Stomach (tissue), 4 donors: ENCODE measurements at regions not wholly inside any gene's neighbourhood (a gene's known extent, or its start where the extent isn't known, plus 50 kb on each side); places are given as distances from the start of the nearest gene placed in this dataset.

Experiments
- POLR2AphosphoS5 ChIP-seq, 3 donors: sonication (generic); formaldehyde crosslinking; IDR thresholded peaks; one replicate each; pipeline ENCODE4 v1.6.1; 2016; ENCODE audit warnings: antibody characterized with exemption in 3 of 3
- TF ChIP-seq, protein P1 (sequence below), 7 experiments: fragments of 450-650 bp in 4 of 7; fragments of 200-600 bp in 3 of 7; sonication (generic) in 3 of 7; IDR thresholded peaks; one replicate each; pipeline ENCODE4 v1.5.1; 2016 to 2019; ENCODE audit warnings: antibody characterized with exemption in 7 of 7, control low read depth in 2 of 7, mild to moderate bottlenecking in 1 of 7

DNA sequence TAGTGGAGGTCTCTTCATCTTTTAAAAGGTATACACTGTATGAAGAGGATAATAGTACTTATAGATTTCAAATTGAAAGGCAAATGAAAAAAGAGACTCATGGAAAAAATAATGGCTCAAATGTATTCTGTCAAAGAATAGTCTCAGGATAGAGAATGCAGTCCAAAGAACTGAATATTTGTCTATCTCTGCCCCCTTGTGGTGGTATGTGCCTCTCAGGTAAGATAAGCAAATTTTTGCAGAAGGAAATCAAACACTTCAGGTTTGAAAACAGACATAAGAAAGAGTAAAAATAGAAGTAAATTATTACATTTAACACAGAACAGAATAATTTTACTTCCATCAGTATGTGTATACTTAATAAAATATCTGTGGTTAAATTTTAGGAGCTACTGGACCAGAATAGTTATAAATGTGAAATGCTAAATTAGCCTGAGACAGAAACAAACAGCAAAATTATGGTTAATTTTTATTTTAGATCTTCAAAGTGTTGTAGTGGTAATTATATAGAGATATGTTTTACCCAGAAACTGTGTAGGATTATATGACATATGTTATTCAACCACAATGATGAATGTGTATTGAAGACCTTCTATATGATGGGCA lies 164.4 kb upstream of the PALMD start:
- TF ChIP-seq, protein P1, sequence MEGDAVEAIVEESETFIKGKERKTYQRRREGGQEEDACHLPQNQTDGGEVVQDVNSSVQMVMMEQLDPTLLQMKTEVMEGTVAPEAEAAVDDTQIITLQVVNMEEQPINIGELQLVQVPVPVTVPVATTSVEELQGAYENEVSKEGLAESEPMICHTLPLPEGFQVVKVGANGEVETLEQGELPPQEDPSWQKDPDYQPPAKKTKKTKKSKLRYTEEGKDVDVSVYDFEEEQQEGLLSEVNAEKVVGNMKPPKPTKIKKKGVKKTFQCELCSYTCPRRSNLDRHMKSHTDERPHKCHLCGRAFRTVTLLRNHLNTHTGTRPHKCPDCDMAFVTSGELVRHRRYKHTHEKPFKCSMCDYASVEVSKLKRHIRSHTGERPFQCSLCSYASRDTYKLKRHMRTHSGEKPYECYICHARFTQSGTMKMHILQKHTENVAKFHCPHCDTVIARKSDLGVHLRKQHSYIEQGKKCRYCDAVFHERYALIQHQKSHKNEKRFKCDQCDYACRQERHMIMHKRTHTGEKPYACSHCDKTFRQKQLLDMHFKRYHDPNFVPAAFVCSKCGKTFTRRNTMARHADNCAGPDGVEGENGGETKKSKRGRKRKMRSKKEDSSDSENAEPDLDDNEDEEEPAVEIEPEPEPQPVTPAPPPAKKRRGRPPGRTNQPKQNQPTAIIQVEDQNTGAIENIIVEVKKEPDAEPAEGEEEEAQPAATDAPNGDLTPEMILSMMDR (IDR thresholded peaks at IDR 0.05) = peak in 5 of 7 experiments; percentile 46 to 66 (median 59)
- no peak for TF ChIP-seq POLR2AphosphoS5 (IDR thresholded peaks at IDR 0.05)
